NCI-H774 (cell line): ENCODE measurements at regions not wholly inside any gene's neighbourhood (a gene's known extent, or its start where the extent isn't known, plus 50 kb on each side); places are given as distances from the start of the nearest gene placed in this dataset.
"Not testable (repeated sequence)": the region's sequence is repeated elsewhere in the genome, so short reads cannot be mapped to it uniquely, and the experiment has no call there.

Source experiments
- DNase-seq: peaks from one replicate; lab custom pipeline; 2025; lab: John Stamatoyannopoulos, UW

GRCh38 chr20:48440916-48441315 is 386.9 kb downstream of the PREX1 start:
- no peak for DNase-seq

GRCh38 chr20:48440261-48440660 is 387.5 kb downstream of the PREX1 start:
- not testable (repeated sequence) for DNase-seq

- DNase-seq: no peak
Observed at GRCh38 chr20:48437146-48437545, 390.7 kb downstream of the PREX1 start.

- not testable (repeated sequence) for DNase-seq
Observed at GRCh38 chr20:48436609-48437008, 391.2 kb downstream of the PREX1 start.

GRCh38 chr20:48433178-48433577 is 394.6 kb downstream of the PREX1 start:
- DNase-seq: no peak

GRCh38 chr20:48432494-48432832 is 395.3 kb downstream of the PREX1 start:
- DNase-seq: no peak

GRCh38 chr20:48431653-48432493 is 395.9 kb downstream of the PREX1 start:
- no peak for DNase-seq

- DNase-seq: no peak
Observed at GRCh38 chr20:48426630-48427029, 401.2 kb downstream of the PREX1 start.

- DNase-seq: no peak
Observed at GRCh38 chr20:48425817-48426612, 401.8 kb downstream of the PREX1 start.

GRCh38 chr20:48425321-48425720 is 402.5 kb downstream of the PREX1 start:
- no peak for DNase-seq

GRCh38 chr20:48422242-48422960 is 405.4 kb downstream of the PREX1 start:
- DNase-seq: no peak

- DNase-seq: no peak
Observed at GRCh38 chr20:48421547-48421946, 406.3 kb downstream of the PREX1 start.

- no peak for DNase-seq
Observed at GRCh38 chr20:48420176-48420575, 407.6 kb downstream of the PREX1 start.

- no peak for DNase-seq
Observed at GRCh38 chr20:48419173-48419572, 408.6 kb downstream of the PREX1 start.

- no peak for DNase-seq
Observed at GRCh38 chr20:48416002-48416401, 411.8 kb downstream of the PREX1 start.

GRCh38 chr20:48414786-48415185 is 413.0 kb downstream of the PREX1 start:
- no peak for DNase-seq

GRCh38 chr20:48411919-48412522 is 415.8 kb downstream of the PREX1 start:
- DNase-seq: no peak

- DNase-seq: no peak
Observed at GRCh38 chr20:48411245-48411644, 416.6 kb downstream of the PREX1 start.

GRCh38 chr20:48409055-48409615 is 418.7 kb downstream of the PREX1 start:
- DNase-seq: no peak

- no peak for DNase-seq
Observed at GRCh38 chr20:48407710-48408109, 420.1 kb downstream of the PREX1 start.

- DNase-seq: no peak
Observed at GRCh38 chr20:48406912-48407340, 420.9 kb downstream of the PREX1 start.

GRCh38 chr20:48406498-48406897 is 421.3 kb downstream of the PREX1 start:
- DNase-seq: no peak
